H1 (cell line): ENCODE measurements at regions not wholly inside any gene's neighbourhood (a gene's known extent, or its start where the extent isn't known, plus 50 kb on each side); places are given as distances from the start of the nearest gene placed in this dataset.

Experiments used
- CTCF ChIA-PET: fragments of 300-600 bp; sonication (Branson Sonifier 250); formaldehyde crosslinking; loops from one replicate; lab custom pipeline; 2021; ENCODE audit not compliant: partially characterized antibody; lab: Charles Lee
- POLR2A ChIA-PET: fragments of 300-600 bp; sonication (Branson Sonifier 250); formaldehyde crosslinking; loops from one replicate; lab custom pipeline; 2021; ENCODE audit warnings: inconsistent platforms; ENCODE audit not compliant: partially characterized antibody; lab: Charles Lee
- DNase-seq, 2 experiments: peaks; one replicate each; pipeline versions ENCODE4 v3.0.0 to v3.0.0-alpha.2; 2010 to 2022; ENCODE audit warnings: low spot score in 2 of 2, low read depth in 1 of 2, mixed read lengths in 1 of 2
- FAIRE-seq: peaks from 2 replicates; lab custom pipeline; 2011; peaks lifted over from hg19 to GRCh38; lab: Jason Lieb, UNC
- H2AFZ ChIP-seq: 2 replicates; pipeline ENCODE4 v1.8.1; 2012; ENCODE audit warnings: low read length, inconsistent platforms
- H2AK5ac ChIP-seq: 2 replicates; pipeline ENCODE4 v1.6.1; 2013; ENCODE audit warnings: low read depth, low read length
- H2BK120ac ChIP-seq: replicated peaks from 2 replicates; pipeline ENCODE3; 2013; ENCODE audit warnings: low read depth, low read length, inconsistent platforms
- H2BK12ac ChIP-seq: 2 replicates; pipeline ENCODE4 v1.6.1; 2013; ENCODE audit warnings: low read depth, low read length
- H2BK15ac ChIP-seq: 2 replicates; pipeline ENCODE4 v1.6.1; 2013; ENCODE audit warnings: low read length
- H2BK20ac ChIP-seq: 2 replicates; pipeline ENCODE4 v1.6.1; 2013; ENCODE audit warnings: low read length
- H2BK5ac ChIP-seq: 2 replicates; pipeline ENCODE4 v1.6.1; 2013; ENCODE audit warnings: low read depth, low read length
- H3K14ac ChIP-seq: 2 replicates; pipeline ENCODE4 v1.6.1; 2013; ENCODE audit warnings: inconsistent platforms; ENCODE audit not compliant: insufficient read length
- H3K18ac ChIP-seq: 2 replicates; pipeline ENCODE4 v1.6.1; 2013; ENCODE audit warnings: low read length; ENCODE audit errors: extremely low read depth
- H3K23ac ChIP-seq: 2 replicates; pipeline ENCODE4 v1.6.1; 2013; ENCODE audit warnings: inconsistent platforms; ENCODE audit not compliant: insufficient read length
- H3K23me2 ChIP-seq: 2 replicates; pipeline ENCODE4 v1.6.1; 2013; ENCODE audit warnings: low read depth, low read length
- H3K27ac ChIP-seq: 2 replicates; pipeline ENCODE4 v1.6.1; 2011; ENCODE audit warnings: low read depth, low read length, inconsistent platforms
- H3K27me3 ChIP-seq, 4 experiments: replicated peaks in 1 of 4; 1 replicate in 1 of 4; 2 replicates in 3 of 4; pipeline versions ENCODE4 v1.6.1 to v1.8.1; 2011 to 2013; ENCODE audit warnings: low read length in 3 of 4, mild to moderate bottlenecking in 3 of 4, inconsistent platforms in 2 of 4, mixed read lengths in 2 of 4, moderate library complexity in 1 of 4; ENCODE audit not compliant: control insufficient read depth in 3 of 4, insufficient read depth in 3 of 4; ENCODE audit errors: extremely low read depth in 1 of 4
- H3K36me3 ChIP-seq, 4 experiments: 2 replicates each; pipeline versions ENCODE4 v1.6.1 to v1.8.1; 2011 to 2013; ENCODE audit warnings: mild to moderate bottlenecking in 4 of 4, low read length in 3 of 4, moderate library complexity in 2 of 4, control low read depth in 1 of 4, inconsistent platforms in 1 of 4; ENCODE audit not compliant: insufficient read depth in 4 of 4, control insufficient read depth in 2 of 4
- H3K4ac ChIP-seq: replicated peaks from 2 replicates; pipeline ENCODE3; 2013; ENCODE audit warnings: low read length, low read depth, mixed read lengths, inconsistent platforms; ENCODE audit not compliant: insufficient read length
- H3K4me1 ChIP-seq, 4 experiments: replicated peaks in 1 of 4; 1 replicate in 1 of 4; 2 replicates in 3 of 4; pipeline versions ENCODE4 v1.6.1 to v1.8.1; 2011 to 2013; ENCODE audit warnings: low read length in 3 of 4, inconsistent platforms in 2 of 4, mixed read lengths in 1 of 4; ENCODE audit not compliant: insufficient read depth in 4 of 4, control insufficient read depth in 3 of 4
- H3K4me2 ChIP-seq, 2 experiments: 2 replicates each; pipeline versions ENCODE4 v1.6.1 to v1.8.1; 2011 to 2013; ENCODE audit warnings: low read depth in 2 of 2, low read length in 2 of 2, control low read depth in 1 of 2, inconsistent platforms in 1 of 2, mild to moderate bottlenecking in 1 of 2; ENCODE audit not compliant: insufficient read depth in 1 of 2
- H3K4me3 ChIP-seq, 4 experiments: fragments of 200-600, 300-600 bp in 1 of 4; sonication (generic), shearing (Covaris generic), sonication (Bioruptor Twin) in 1 of 4; 2 replicates each; pipeline versions ENCODE4 v1.5.1 to v1.8.1; 2011 to 2016; ENCODE audit warnings: low read length in 4 of 4, low read depth in 3 of 4, control low read depth in 2 of 4, inconsistent platforms in 2 of 4, mild to moderate bottlenecking in 2 of 4, mixed read lengths in 1 of 4, moderate library complexity in 1 of 4; ENCODE audit not compliant: insufficient read depth in 2 of 4; ENCODE audit errors: extremely low read depth in 1 of 4
- H3K56ac ChIP-seq: replicated peaks from 2 replicates; pipeline ENCODE3; 2013; ENCODE audit warnings: low read depth, mild to moderate bottlenecking, mixed read lengths, low read length, inconsistent platforms; ENCODE audit not compliant: insufficient read length
- H3K79me1 ChIP-seq: 2 replicates; pipeline ENCODE4 v1.6.1; 2013; ENCODE audit warnings: low read depth, low read length, control low read depth
- H3K79me2 ChIP-seq, 2 experiments: 2 replicates each; pipeline versions ENCODE4 v1.6.1 to v1.8.1; 2012 to 2013; ENCODE audit warnings: low read length in 2 of 2, mild to moderate bottlenecking in 2 of 2, inconsistent platforms in 1 of 2; ENCODE audit not compliant: insufficient read depth in 2 of 2, control insufficient read depth in 1 of 2
- H3K9ac ChIP-seq, 4 experiments: replicated peaks in 1 of 4; 1 replicate in 1 of 4; 2 replicates in 3 of 4; pipeline versions ENCODE4 v1.6.1 to v1.8.1; 2011 to 2013; ENCODE audit warnings: low read depth in 3 of 4, low read length in 3 of 4, control low read depth in 2 of 4, mild to moderate bottlenecking in 2 of 4, moderate library complexity in 2 of 4, inconsistent platforms in 1 of 4; ENCODE audit errors: extremely low read depth in 1 of 4
- H3K9me3 ChIP-seq, 2 experiments: 2 replicates each; pipeline versions ENCODE4 v1.6.1 to v1.8.1; 2012 to 2013; ENCODE audit warnings: mild to moderate bottlenecking in 2 of 2, moderate library complexity in 2 of 2, control low read depth in 1 of 2, inconsistent platforms in 1 of 2, low read depth in 1 of 2, low read length in 1 of 2, mixed read lengths in 1 of 2; ENCODE audit not compliant: insufficient read depth in 2 of 2
- H4K20me1 ChIP-seq, 2 experiments: replicated peaks in 1 of 2; 2 replicates each; pipeline versions ENCODE3 to v1.8.1; 2011 to 2013; ENCODE audit warnings: inconsistent platforms in 2 of 2, low read length in 2 of 2, mild to moderate bottlenecking in 1 of 2; ENCODE audit not compliant: insufficient read depth in 2 of 2, control insufficient read depth in 1 of 2
- H4K5ac ChIP-seq: 2 replicates; pipeline ENCODE4 v1.6.1; 2013; ENCODE audit warnings: low read length, low read depth, mixed read lengths, inconsistent platforms; ENCODE audit not compliant: insufficient read length
- H4K8ac ChIP-seq: 2 replicates; pipeline ENCODE4 v1.8.0; 2013; ENCODE audit warnings: mild to moderate bottlenecking, moderate library complexity, low read length, inconsistent platforms; ENCODE audit not compliant: insufficient read depth; ENCODE audit errors: extremely low read depth
- H4K91ac ChIP-seq: replicated peaks from 2 replicates; pipeline ENCODE3; 2013; ENCODE audit warnings: low read length, mixed read lengths, inconsistent platforms; ENCODE audit not compliant: insufficient read length
- CREB1 ChIP-seq: IDR thresholded peaks from 2 replicates; pipeline ENCODE4 v1.6.1; 2012; ENCODE audit warnings: inconsistent platforms
- GTF2F1 ChIP-seq: IDR thresholded peaks from 2 replicates; pipeline ENCODE4 v1.6.1; 2012; ENCODE audit warnings: low read depth, low read length, improper control_type of control experiment, borderline replicate concordance
- JUN ChIP-seq: IDR thresholded peaks from 2 replicates; pipeline ENCODE4 v1.6.1; 2011; ENCODE audit warnings: low read depth, mild to moderate bottlenecking, improper control_type of control experiment, low read length
- POLR2AphosphoS5 ChIP-seq: IDR thresholded peaks from 2 replicates; pipeline ENCODE4 v1.6.1; 2011; ENCODE audit warnings: low read depth, low read length
- SIN3A ChIP-seq, 2 experiments: IDR thresholded peaks in 1 of 2; conservative IDR thresholded peaks in 1 of 2; 2 replicates each; pipeline ENCODE4 v1.6.1; 2011 to 2012; ENCODE audit warnings: low read length in 2 of 2, improper control_type of control experiment in 1 of 2, low read depth in 1 of 2, mild to moderate bottlenecking in 1 of 2
- SRF ChIP-seq: IDR thresholded peaks from 2 replicates; pipeline ENCODE4 v1.6.1; 2011; ENCODE audit warnings: mild to moderate bottlenecking, low read depth, low read length, moderate library complexity
- WGBS, 2 experiments: shearing (Covaris generic) in 1 of 2; methylation state at CpG; one replicate each; pipeline versions ENCODE4 v1.1.6 to v1.1.7; 2013 to 2015; ENCODE audit warnings: low lambda C conversion rate in 2 of 2, mixed read lengths in 2 of 2, inconsistent platforms in 1 of 2, low coverage in 1 of 2, missing lambda C conversion rate in 1 of 2; ENCODE audit not compliant: insufficient replicate concordance in 2 of 2, insufficient coverage in 1 of 2, insufficient read length in 1 of 2; ENCODE audit errors: extremely low coverage in 1 of 2, missing lambda C conversion rate in 1 of 2; 5-methylcytosine and 5-hydroxymethylcytosine counted together

- ChIA-PET CTCF (no interaction called here), POLR2A (no interaction called here)
- Histone ChIP-seq H2AK5ac (no peak overlapping the region), H4K5ac (no peak overlapping the region), H3K79me2 (no peaks in the 10 kb centered on the region), H3K56ac (no peak overlapping the region), H3K9ac (no peak overlapping the region), H3K36me3 (no peaks in the 10 kb centered on the region), H3K27ac (no peak overlapping the region), H2BK5ac (no peak overlapping the region), H2BK12ac (no peak overlapping the region), H4K8ac (no peak overlapping the region), H3K27me3 (no peaks in the 10 kb centered on the region), H3K14ac (no peak overlapping the region), H4K20me1 (no peaks in the 10 kb centered on the region), H2BK15ac (no peak overlapping the region), H3K9me3 (no peaks in the 10 kb centered on the region), H3K18ac (no peak overlapping the region), H3K4ac (no peak overlapping the region), H4K91ac (no peak overlapping the region), H2BK20ac (no peak overlapping the region), H2BK120ac (no peak overlapping the region), H3K4me3 (no peak overlapping the region), H2AFZ (no peak overlapping the region), H3K4me2 (no peak overlapping the region), H3K4me1 (no peaks in the 10 kb centered on the region), H3K23ac (no peak overlapping the region), H3K79me1 (no peaks in the 10 kb centered on the region), H3K23me2 (no peaks in the 10 kb centered on the region; the same call in 1 of the 2 replicates)
- 81% methylated on average over 2 of the region's 2 CpGs; no CpG with 5 or more reads in 1 of the 2 experiments for WGBS, 2 experiments
- DNase-seq (no peak), FAIRE-seq (no peak)
- no peak for TF ChIP-seq POLR2AphosphoS5
- TF ChIP-seq JUN: no peak
- TF ChIP-seq SIN3A (conservative IDR thresholded peaks at IDR 0.05 in 1 of 2, IDR thresholded peaks at IDR 0.05 in 1 of 2; ENCODE audit: low read depth in 1 of 2, low read length in 2 of 2): no peak
- TF ChIP-seq GTF2F1: no peak
- no peak for TF ChIP-seq SRF
- TF ChIP-seq CREB1: no peak
These were observed 56.4 kb upstream of the CNKSR3 start for GRCh38 chr6:154566866-154567265.
